ENCODE measurements at regions not wholly inside any gene's neighbourhood (a gene's known extent, or its start where the extent isn't known, plus 50 kb on each side); places are given as distances from the start of the nearest gene placed in this dataset.

DNA sequence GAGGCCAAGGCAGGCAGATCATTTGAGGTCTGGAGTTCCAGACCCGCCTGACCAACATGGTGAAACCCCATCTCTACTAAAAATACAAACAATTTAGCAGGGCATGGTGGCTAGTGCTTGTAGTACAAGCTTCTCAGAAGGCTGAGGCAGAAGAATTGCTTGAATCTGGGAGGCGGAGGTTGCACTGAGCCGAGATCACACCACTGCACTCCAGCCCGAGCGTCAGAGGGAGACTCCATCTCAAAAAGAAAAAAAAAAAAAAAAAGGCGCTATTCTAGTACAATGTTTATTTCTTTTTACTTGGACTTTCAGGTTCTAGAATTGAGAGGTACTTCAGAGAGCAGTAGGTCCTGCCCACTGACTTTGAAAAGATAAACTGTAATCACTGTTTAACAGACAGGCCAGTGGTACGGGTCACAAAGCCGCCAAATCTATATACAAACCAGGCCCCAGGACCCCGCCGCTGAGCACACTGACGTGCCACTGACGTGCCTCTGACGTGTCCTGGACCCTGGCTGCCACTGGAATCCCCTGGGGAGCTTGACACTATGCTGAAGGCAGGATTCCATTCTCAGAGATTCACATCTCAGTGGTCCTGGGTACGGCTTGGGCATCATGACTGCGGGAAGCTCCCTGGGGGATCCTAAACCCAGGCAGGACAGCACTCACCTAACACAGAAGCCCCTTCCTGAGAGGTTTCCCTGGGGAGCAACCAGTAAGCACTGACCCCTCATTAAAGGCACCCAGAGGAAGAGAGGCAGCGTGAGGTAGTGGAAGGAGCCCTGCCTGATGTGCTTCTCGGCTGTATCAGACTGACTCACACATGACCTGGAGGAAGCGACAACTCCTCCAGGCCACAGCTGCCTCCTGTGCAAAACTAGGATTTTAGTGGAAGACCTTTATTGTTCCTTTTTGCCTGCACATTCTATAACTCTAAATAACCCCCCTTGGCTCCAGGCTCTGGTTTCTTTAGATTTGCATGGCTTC is 197.8 kb upstream of the MEIS1 start:
- Histone ChIP-seq H3K9me3 (ENCODE audit: control insufficient read depth, low read length) (no peaks in the 10 kb centered on the region), H3K4me3 (ENCODE audit: low read length) (no peak overlapping the region), H3K4me1 (ENCODE audit: control insufficient read depth, insufficient read depth, low read length) (peaks cover 10% of the 10 kb centered on the region), H3K36me3 (ENCODE audit: control insufficient read depth, insufficient read depth, low read length) (no peaks in the 10 kb centered on the region), H3K9ac (ENCODE audit: low read length) (no peak overlapping the region), H3K27me3 (ENCODE audit: control insufficient read depth, insufficient read depth, low read length) (no peaks in the 10 kb centered on the region)

DNA sequence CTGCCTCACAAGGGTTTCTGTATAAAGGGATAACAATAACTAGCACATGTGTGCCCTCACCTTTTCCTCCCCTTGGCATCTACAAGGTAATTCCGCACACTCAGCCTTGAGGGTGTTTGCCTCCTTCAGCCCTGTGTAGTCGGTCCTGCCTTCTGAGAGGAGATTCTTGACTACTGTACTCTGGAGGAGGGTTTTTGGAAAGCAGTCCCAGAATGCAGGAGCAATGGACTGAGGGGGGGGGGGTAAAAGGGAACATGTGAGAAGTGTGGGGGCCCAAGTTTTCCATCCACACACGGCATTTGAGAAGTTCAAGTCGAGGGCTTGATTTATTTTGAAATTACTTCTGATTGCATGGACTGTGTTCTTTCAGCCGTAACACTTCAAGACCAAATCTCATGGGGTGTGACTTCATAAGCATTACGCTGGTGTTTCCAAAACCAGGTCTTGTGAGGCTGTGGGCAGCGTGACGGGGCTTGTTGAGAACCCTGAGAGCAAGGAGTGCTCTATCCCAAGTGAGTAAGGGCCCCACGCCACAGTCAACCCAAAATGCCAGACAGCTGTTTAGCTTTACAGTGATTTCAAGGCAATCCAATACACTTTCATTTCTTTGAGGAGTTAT is 198.7 kb upstream of the MEIS1 start:
- Histone ChIP-seq H3K27me3 (ENCODE audit: control insufficient read depth, insufficient read depth, low read length) (no peaks in the 10 kb centered on the region), H3K9ac (ENCODE audit: low read length) (no peak overlapping the region), H3K36me3 (ENCODE audit: control insufficient read depth, insufficient read depth, low read length) (no peaks in the 10 kb centered on the region), H3K9me3 (ENCODE audit: control insufficient read depth, low read length) (no peaks in the 10 kb centered on the region), H3K4me1 (ENCODE audit: control insufficient read depth, insufficient read depth, low read length) (peaks cover 9% of the 10 kb centered on the region), H3K4me3 (ENCODE audit: low read length) (no peak overlapping the region)

DNA sequence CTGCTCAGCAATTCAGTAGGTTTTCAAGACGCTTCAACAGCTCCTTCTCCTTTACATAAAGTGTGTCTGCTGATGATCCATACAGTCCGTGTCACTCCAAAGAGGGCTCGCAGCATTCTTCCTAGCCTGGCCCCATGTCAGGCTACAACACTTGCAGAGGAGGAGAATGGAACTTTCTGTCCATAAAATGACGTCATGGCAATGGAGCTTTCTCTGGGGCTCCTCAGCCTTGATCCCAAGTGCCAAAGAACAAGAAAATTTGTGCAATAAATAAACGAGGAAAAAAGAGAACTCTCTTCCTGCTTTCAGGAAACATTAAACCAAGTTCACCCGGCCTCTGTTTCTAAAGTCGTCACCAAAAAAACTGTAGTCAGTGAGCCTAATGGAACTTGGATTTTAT is 199.5 kb upstream of the MEIS1 start:
- Histone ChIP-seq H3K9ac (ENCODE audit: low read length) (no peak overlapping the region), H3K9me3 (ENCODE audit: control insufficient read depth, low read length) (no peaks in the 10 kb centered on the region), H3K36me3 (ENCODE audit: control insufficient read depth, insufficient read depth, low read length) (no peaks in the 10 kb centered on the region), H3K4me1 (ENCODE audit: control insufficient read depth, insufficient read depth, low read length) (peaks cover 2% of the 10 kb centered on the region), H3K27me3 (ENCODE audit: control insufficient read depth, insufficient read depth, low read length) (no peaks in the 10 kb centered on the region), H3K4me3 (ENCODE audit: low read length) (no peak overlapping the region)

DNA sequence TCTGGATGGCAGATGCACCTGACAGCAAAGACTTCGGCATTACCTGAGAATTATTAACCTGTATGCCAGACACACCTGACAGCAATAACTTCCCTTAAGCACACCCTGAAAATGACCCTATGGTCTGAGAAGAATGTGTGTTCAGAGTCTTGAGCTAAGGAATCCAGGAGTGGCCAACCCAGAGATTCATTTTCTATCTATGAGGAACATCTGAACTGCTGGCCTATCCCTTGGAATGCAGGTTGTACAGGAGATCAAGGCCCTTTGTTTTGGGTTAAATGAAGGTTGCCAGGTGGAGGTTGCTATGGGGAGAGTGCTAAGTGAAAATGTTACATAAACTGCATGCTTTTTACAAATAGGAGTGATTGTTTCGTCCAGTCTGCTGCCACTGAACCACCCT is 200.9 kb upstream of the MEIS1 start:
- Histone ChIP-seq H3K36me3 (ENCODE audit: control insufficient read depth, insufficient read depth, low read length) (no peaks in the 10 kb centered on the region), H3K9me3 (ENCODE audit: control insufficient read depth, low read length) (no peaks in the 10 kb centered on the region), H3K9ac (ENCODE audit: low read length) (no peak overlapping the region), H3K4me1 (ENCODE audit: control insufficient read depth, insufficient read depth, low read length) (no peaks in the 10 kb centered on the region), H3K27me3 (ENCODE audit: control insufficient read depth, insufficient read depth, low read length) (no peaks in the 10 kb centered on the region), H3K4me3 (ENCODE audit: low read length) (no peak overlapping the region)

DNA sequence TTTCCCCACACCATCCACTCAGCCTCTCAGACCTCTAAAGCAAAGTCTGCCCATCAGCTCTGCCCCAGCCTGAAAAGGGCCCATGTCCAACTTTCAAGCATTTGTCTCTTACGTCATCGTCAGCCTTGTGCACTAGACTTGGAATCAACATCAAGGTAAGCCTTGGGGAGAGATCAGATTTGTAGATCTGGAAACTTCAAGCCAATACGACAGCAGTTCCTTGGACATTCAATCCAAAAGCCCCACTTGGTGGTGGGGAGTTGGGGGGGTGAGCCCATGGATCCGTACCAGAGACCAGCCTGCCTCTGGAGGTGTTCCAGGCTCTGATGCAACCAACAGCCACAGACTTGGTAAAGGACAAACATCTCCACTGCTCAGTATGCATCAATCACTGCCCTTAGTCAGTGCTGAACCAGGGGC is 206.8 kb upstream of the MEIS1 start:
- no peaks in the 10 kb centered on the region for H3K27me3 ChIP-seq (ENCODE audit: control insufficient read depth, insufficient read depth, low read length)
- no peaks in the 10 kb centered on the region for H3K4me1 ChIP-seq (ENCODE audit: control insufficient read depth, insufficient read depth, low read length)
- no peak overlapping the region for H3K4me3 ChIP-seq (ENCODE audit: low read length)
- no peaks in the 10 kb centered on the region for H3K36me3 ChIP-seq (ENCODE audit: control insufficient read depth, insufficient read depth, low read length)
- H3K9ac ChIP-seq (ENCODE audit: low read length), result no peak overlapping the region
- no peaks in the 10 kb centered on the region for H3K9me3 ChIP-seq (ENCODE audit: control insufficient read depth, low read length)

DNA sequence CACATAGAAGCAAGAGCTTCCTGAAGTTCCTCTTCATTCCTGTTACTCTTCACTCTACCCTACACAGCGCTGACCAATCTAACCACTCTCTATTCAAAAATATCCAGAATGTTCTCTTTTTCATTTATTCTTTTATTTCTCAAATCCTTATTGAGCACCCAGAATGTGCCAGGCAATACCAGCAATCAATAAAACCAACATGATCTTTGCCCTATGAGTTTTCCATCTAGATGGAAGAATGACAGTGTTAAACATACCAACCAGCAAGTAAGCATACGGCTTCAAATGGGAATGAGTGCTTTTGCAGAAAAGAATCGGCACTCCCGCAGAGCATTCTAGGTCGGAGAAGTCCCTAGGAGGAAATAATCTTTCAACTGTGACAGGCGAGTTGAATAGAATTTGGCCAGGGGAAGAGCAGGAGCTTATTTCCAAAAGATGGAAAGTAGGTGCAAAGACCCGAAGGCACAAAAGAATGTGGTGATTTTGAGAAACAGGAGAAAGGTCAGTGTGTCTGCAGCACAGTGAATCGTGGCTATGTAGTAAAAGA is 217.8 kb upstream of the MEIS1 start:
- no peaks in the 10 kb centered on the region for H3K27me3 ChIP-seq (ENCODE audit: control insufficient read depth, insufficient read depth, low read length)
- H3K9ac ChIP-seq (ENCODE audit: low read length), result no peak overlapping the region
- H3K4me1 ChIP-seq (ENCODE audit: control insufficient read depth, insufficient read depth, low read length), result no peaks in the 10 kb centered on the region
- H3K36me3 ChIP-seq (ENCODE audit: control insufficient read depth, insufficient read depth, low read length), result no peaks in the 10 kb centered on the region
- H3K9me3 ChIP-seq (ENCODE audit: control insufficient read depth, low read length), result no peaks in the 10 kb centered on the region
- no peak overlapping the region for H3K4me3 ChIP-seq (ENCODE audit: low read length)

DNA sequence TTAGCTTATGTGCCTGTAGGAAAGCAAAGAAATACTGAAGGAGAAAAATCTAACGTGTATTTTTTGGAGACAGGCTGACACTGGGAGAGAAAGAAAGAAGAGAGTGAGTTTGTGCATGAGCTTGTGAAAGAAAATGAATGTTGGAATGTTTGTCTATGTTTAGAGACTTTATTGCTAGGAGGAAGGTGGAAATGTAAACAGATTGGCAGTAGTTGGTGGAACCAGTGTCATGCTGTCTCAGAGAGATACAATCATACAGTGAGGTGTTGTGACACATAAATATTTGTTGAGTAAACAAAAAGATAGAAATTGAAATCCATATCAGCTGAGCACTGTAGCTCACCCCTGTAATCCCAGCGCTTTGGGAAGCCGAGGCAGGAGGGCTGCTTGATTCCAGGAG is 222.2 kb upstream of the MEIS1 start:
- H3K4me3 ChIP-seq (ENCODE audit: low read length), result no peak overlapping the region

DNA sequence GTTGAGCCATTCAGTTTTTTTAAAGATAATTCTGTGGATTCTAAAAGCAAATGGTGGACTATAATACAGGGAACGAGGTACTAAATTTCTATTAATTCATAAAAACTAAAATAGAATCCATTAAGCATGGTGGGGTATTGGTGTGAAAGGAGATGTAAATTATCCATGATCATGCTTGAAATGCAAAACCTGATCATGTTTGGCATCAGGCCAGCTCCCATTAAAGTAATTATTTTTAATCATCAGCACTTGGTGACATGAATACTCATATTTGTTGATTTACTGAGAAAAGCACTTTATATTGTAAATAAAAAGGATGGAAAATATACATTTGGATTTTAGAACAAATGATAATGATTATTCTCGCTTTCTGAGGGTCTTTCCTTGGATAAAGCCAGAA is 232.3 kb upstream of the MEIS1 start:
- no peaks in the 10 kb centered on the region for H3K4me1 ChIP-seq (ENCODE audit: control insufficient read depth, insufficient read depth, low read length)
- no peaks in the 10 kb centered on the region for H3K36me3 ChIP-seq (ENCODE audit: control insufficient read depth, insufficient read depth, low read length)
- no peaks in the 10 kb centered on the region for H3K27me3 ChIP-seq (ENCODE audit: control insufficient read depth, insufficient read depth, low read length)
- no peaks in the 10 kb centered on the region for H3K9me3 ChIP-seq (ENCODE audit: control insufficient read depth, low read length)
- no peak overlapping the region for H3K9ac ChIP-seq (ENCODE audit: low read length)
- H3K4me3 ChIP-seq (ENCODE audit: low read length), result no peak overlapping the region

More for the DNA sequence above, 222.2 kb upstream of the MEIS1 start:
- Histone ChIP-seq H3K9ac (ENCODE audit: low read length) (no peak overlapping the region), H3K27me3 (ENCODE audit: control insufficient read depth, insufficient read depth, low read length) (no peaks in the 10 kb centered on the region), H3K4me1 (ENCODE audit: control insufficient read depth, insufficient read depth, low read length) (no peaks in the 10 kb centered on the region), H3K36me3 (ENCODE audit: control insufficient read depth, insufficient read depth, low read length) (no peaks in the 10 kb centered on the region), H3K9me3 (ENCODE audit: control insufficient read depth, low read length) (no peaks in the 10 kb centered on the region)

DNA sequence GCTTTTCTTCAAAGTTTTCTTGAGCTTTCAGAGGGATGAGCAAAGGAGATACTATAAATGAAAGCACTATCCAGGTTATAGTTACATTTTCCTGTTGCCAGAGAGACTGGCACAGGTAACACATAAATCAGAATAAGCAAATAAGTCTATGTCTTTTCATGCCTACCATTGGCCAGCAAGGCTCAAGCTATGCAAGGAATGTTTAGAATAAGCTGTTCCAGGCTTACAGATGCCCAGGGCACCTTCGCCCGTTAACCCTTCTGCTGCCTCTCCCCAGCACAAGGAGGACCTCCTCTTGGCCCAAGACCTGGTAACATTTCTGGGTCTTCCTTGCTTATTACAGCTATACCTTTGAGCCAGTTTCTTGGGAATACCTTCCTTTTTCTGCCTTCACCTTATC is 233.7 kb upstream of the MEIS1 start:
- Histone ChIP-seq H3K4me3 (ENCODE audit: low read length) (no peak overlapping the region), H3K27me3 (ENCODE audit: control insufficient read depth, insufficient read depth, low read length) (no peaks in the 10 kb centered on the region), H3K4me1 (ENCODE audit: control insufficient read depth, insufficient read depth, low read length) (no peaks in the 10 kb centered on the region), H3K9ac (ENCODE audit: low read length) (no peak overlapping the region), H3K36me3 (ENCODE audit: control insufficient read depth, insufficient read depth, low read length) (no peaks in the 10 kb centered on the region), H3K9me3 (ENCODE audit: control insufficient read depth, low read length) (no peaks in the 10 kb centered on the region)

DNA sequence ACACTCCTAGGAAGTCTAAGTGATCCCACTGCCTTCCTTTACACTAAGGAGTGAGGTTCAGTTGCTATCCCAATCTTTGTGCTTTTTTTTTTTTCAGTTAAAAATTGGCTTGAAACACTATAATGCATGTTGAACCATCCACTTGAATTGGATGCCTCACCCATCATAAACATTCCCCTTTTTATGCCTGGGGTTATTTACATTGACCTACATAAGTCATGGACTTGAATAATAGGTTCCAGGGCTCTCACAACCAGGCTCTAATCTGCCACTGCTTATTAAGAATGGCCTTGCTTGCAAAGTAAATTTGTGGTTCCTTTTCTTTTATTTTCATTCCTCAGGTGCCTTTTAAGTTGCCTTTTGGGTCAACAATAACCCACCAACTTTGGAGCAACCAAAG is 236.1 kb upstream of the MEIS1 start:
- no peaks in the 10 kb centered on the region for H3K4me1 ChIP-seq (ENCODE audit: control insufficient read depth, insufficient read depth, low read length)
- H3K36me3 ChIP-seq (ENCODE audit: control insufficient read depth, insufficient read depth, low read length), result no peaks in the 10 kb centered on the region
- no peak overlapping the region for H3K4me3 ChIP-seq (ENCODE audit: low read length)
- H3K9ac ChIP-seq (ENCODE audit: low read length), result no peak overlapping the region
- no peaks in the 10 kb centered on the region for H3K9me3 ChIP-seq (ENCODE audit: control insufficient read depth, low read length)
- no peaks in the 10 kb centered on the region for H3K27me3 ChIP-seq (ENCODE audit: control insufficient read depth, insufficient read depth, low read length)

DNA sequence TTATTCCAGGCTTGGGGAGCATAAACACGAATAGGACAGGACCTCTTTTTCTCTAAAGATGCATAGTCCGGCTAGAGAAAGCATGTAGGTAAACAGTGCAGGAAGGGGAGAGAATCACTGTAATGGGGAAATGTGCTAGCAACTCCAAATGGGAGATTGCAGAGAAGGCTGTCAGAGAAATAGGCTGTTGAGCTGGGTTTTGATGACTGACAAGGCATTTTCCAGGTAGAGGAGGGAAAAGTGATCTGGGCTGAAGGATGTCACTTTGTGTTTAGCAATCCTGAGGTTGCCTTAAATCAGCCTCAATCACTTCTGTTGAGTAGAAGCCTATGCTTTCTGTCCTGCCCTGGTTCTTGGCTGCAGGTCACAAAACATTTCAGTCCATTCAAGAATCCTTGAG is 242.0 kb upstream of the MEIS1 start:
- Histone ChIP-seq H3K4me1 (ENCODE audit: control insufficient read depth, insufficient read depth, low read length) (no peaks in the 10 kb centered on the region), H3K9ac (ENCODE audit: low read length) (no peak overlapping the region), H3K36me3 (ENCODE audit: control insufficient read depth, insufficient read depth, low read length) (no peaks in the 10 kb centered on the region)

DNA sequence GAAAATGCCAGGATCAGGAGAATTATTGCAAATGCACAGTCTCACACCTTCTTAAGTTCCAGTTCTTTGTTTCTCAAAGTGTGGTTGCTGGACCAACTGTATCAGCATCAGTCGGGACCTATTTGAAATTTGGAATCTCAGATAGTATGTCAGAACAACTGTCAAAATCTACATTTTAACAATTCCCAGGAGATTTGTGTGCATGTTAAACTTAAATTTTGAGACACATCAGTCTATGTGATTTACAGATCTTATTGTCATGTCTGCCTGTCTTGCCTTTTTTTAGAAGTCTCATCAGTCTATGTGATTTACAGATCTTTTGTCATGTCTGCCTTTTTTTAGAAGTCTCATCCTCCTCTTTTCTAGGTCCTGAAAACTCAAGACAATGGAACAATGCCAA is 243.6 kb upstream of the MEIS1 start:
- H3K36me3 ChIP-seq (ENCODE audit: control insufficient read depth, insufficient read depth, low read length), result no peaks in the 10 kb centered on the region
- H3K4me1 ChIP-seq (ENCODE audit: control insufficient read depth, insufficient read depth, low read length), result no peaks in the 10 kb centered on the region
- H3K4me3 ChIP-seq (ENCODE audit: low read length), result no peak overlapping the region
- no peaks in the 10 kb centered on the region for H3K9me3 ChIP-seq (ENCODE audit: control insufficient read depth, low read length)
- no peak overlapping the region for H3K9ac ChIP-seq (ENCODE audit: low read length)
- no peaks in the 10 kb centered on the region for H3K27me3 ChIP-seq (ENCODE audit: control insufficient read depth, insufficient read depth, low read length)

More for the DNA sequence above, 242.0 kb upstream of the MEIS1 start:
- Histone ChIP-seq H3K4me3 (ENCODE audit: low read length) (no peak overlapping the region), H3K9me3 (ENCODE audit: control insufficient read depth, low read length) (no peaks in the 10 kb centered on the region), H3K27me3 (ENCODE audit: control insufficient read depth, insufficient read depth, low read length) (no peaks in the 10 kb centered on the region)
